Sigmoid colon (tissue), 4 donors: ENCODE measurements at regions not wholly inside any gene's neighbourhood (a gene's known extent, or its start where the extent isn't known, plus 50 kb on each side); places are given as distances from the start of the nearest gene placed in this dataset.

Experiments used
- EP300 ChIP-seq, 4 donors: sonication (generic); formaldehyde crosslinking; IDR thresholded peaks; one replicate each; pipeline ENCODE4 v1.6.1; 2017; ENCODE audit warnings: antibody characterized with exemption in 4 of 4
- POLR2A ChIP-seq, 2 donors: fragments of 450-650 bp; IDR thresholded peaks; one replicate each; pipeline ENCODE4 v1.6.1; 2016; ENCODE audit warnings: antibody characterized with exemption in 2 of 2, mild to moderate bottlenecking in 2 of 2, moderate library complexity in 2 of 2
- POLR2AphosphoS5 ChIP-seq, 4 donors: sonication (generic); formaldehyde crosslinking; IDR thresholded peaks; one replicate each; pipeline ENCODE4 v1.6.1; 2017; ENCODE audit warnings: antibody characterized with exemption in 4 of 4
- TF ChIP-seq, protein P1 (sequence below), 4 experiments: fragments of 450-650 bp in 3 of 4; fragments of 200-600 bp in 1 of 4; IDR thresholded peaks; one replicate each; pipeline ENCODE4 v1.5.1; 2016 to 2019; ENCODE audit warnings: antibody characterized with exemption in 4 of 4, mild to moderate bottlenecking in 3 of 4, moderate library complexity in 2 of 4

DNA sequence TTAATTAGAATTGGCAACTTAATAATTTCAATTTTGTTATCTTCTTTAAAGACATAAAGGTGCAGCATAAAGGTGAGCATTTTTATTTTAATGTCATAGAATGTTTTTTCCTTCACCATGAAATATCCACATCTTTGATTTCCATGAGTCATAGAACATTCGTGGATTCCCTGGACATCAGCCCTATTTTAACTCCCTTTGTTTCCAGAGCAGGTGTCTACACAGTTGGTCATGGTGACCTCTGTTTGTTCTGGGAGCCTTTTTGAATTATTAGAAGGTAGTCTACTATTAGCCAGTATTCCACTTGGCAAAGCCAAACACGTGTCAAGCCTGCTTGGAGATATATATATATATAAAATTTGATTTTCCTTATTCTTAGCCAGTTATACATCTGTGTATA lies 572.9 kb downstream of the LTN1 start:
- TF ChIP-seq, protein P1, sequence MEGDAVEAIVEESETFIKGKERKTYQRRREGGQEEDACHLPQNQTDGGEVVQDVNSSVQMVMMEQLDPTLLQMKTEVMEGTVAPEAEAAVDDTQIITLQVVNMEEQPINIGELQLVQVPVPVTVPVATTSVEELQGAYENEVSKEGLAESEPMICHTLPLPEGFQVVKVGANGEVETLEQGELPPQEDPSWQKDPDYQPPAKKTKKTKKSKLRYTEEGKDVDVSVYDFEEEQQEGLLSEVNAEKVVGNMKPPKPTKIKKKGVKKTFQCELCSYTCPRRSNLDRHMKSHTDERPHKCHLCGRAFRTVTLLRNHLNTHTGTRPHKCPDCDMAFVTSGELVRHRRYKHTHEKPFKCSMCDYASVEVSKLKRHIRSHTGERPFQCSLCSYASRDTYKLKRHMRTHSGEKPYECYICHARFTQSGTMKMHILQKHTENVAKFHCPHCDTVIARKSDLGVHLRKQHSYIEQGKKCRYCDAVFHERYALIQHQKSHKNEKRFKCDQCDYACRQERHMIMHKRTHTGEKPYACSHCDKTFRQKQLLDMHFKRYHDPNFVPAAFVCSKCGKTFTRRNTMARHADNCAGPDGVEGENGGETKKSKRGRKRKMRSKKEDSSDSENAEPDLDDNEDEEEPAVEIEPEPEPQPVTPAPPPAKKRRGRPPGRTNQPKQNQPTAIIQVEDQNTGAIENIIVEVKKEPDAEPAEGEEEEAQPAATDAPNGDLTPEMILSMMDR (IDR thresholded peaks at IDR 0.05), result no peak
- TF ChIP-seq POLR2AphosphoS5 (IDR thresholded peaks at IDR 0.05), result no peak
- TF ChIP-seq POLR2A (IDR thresholded peaks at IDR 0.05), result no peak
- no peak for TF ChIP-seq EP300 (IDR thresholded peaks at IDR 0.05)
